Gastrocnemius medialis (tissue), 4 donors: ENCODE measurements at regions not wholly inside any gene's neighbourhood (a gene's known extent, or its start where the extent isn't known, plus 50 kb on each side); places are given as distances from the start of the nearest gene placed in this dataset.

Source experiments
- ATAC-seq, 2 donors: fragments of 150-250 bp; one replicate each; pipeline ENCODE4 v1.9.1; 2016
- DNase-seq, 2 donors: peaks; one replicate each; pipeline ENCODE4 v3.0.0-alpha.2; 2019
- H3K27ac ChIP-seq, 4 donors: fragments of 200-600 bp; sonication (generic); 1 replicate in 1 of 4; 2 replicates in 3 of 4; pipeline ENCODE4 v1.5.1; 2016 to 2018; ENCODE audit warnings: mild to moderate bottlenecking in 2 of 4, moderate library complexity in 1 of 4
- H3K27me3 ChIP-seq, 3 donors: fragments of 200-600 bp; sonication (generic) in 2 of 3; 1 replicate in 1 of 3; 2 replicates in 2 of 3; pipeline versions ENCODE4 v1.5.1 to v1.6.0; 2016 to 2019; ENCODE audit warnings: mild to moderate bottlenecking in 1 of 3, moderate library complexity in 1 of 3
- H3K36me3 ChIP-seq, 2 donors: fragments of 200-600 bp; sonication (generic) in 1 of 2; one replicate each; pipeline ENCODE4 v1.5.1; 2017 to 2018
- H3K4me1 ChIP-seq, 2 donors: fragments of 200-600 bp; sonication (generic) in 1 of 2; one replicate each; pipeline ENCODE4 v1.5.1; 2016 to 2017; ENCODE audit warnings: mild to moderate bottlenecking in 2 of 2
- H3K4me3 ChIP-seq, 4 donors: fragments of 200-600 bp; sonication (generic) in 3 of 4; 1 replicate in 1 of 4; 2 replicates in 3 of 4; pipeline ENCODE4 v1.5.1; 2016 to 2019; ENCODE audit warnings: mild to moderate bottlenecking in 2 of 4
- H3K9me3 ChIP-seq, 3 donors: fragments of 200-600 bp; sonication (generic) in 2 of 3; 1 replicate in 1 of 3; 2 replicates in 2 of 3; pipeline ENCODE4 v1.5.1; 2016 to 2019
- CTCF ChIP-seq, 5 experiments: fragments of 450-650 bp in 3 of 5; fragments of 200-600 bp in 2 of 5; sonication (generic) in 2 of 5; IDR thresholded peaks in 4 of 5; conservative IDR thresholded peaks in 1 of 5; 1 replicate in 4 of 5; 2 replicates in 1 of 5; pipeline ENCODE4 v1.5.1; 2016 to 2019; ENCODE audit warnings: antibody characterized with exemption in 5 of 5, mild to moderate bottlenecking in 3 of 5, moderate library complexity in 3 of 5
- POLR2A ChIP-seq, 2 donors: fragments of 450-650 bp; IDR thresholded peaks; one replicate each; pipeline ENCODE4 v1.6.1; 2017; ENCODE audit warnings: antibody characterized with exemption in 2 of 2, mild to moderate bottlenecking in 2 of 2, moderate library complexity in 2 of 2
- in situ Hi-C, 4 donors: fragments of 200-750 bp; cut with MboI; loops; one replicate each; pipeline versions ENCODE4 v1.15.0 to v1.8.0; 2017; ENCODE audit warnings: low sequenced_read_pairs in 4 of 4
- intact Hi-C: fragments of 100-400 bp; cut with DNase I; formaldehyde crosslinking; loops from one replicate; pipeline ENCODE4 v1.15.1; 2023; ENCODE audit warnings: low total_unique reads

- in situ Hi-C loops = no loop called here
Measured at GRCh38 chrX:63466690-63467089, 115.6 kb upstream of the SPIN4 start.

GRCh38 chrX:63458981-63459380, 107.8 kb upstream of the SPIN4 start:
- no peak for DNase-seq
- no peak for ATAC-seq
- Histone ChIP-seq H3K4me3 (no peak overlapping the region), H3K27ac (no peak overlapping the region), H3K4me1 (no peaks in the 10 kb centered on the region), H3K36me3 (no peaks in the 10 kb centered on the region), H3K9me3 (no peaks in the 10 kb centered on the region), H3K27me3 (no peaks in the 10 kb centered on the region)
- intact Hi-C loops (no loop called here), in situ Hi-C loops (no loop called here)
- TF ChIP-seq POLR2A (IDR thresholded peaks at IDR 0.05) (no peak), CTCF (IDR thresholded peaks at IDR 0.05 in 4 of 5, conservative IDR thresholded peaks at IDR 0.05 in 1 of 5) (no peak)

More at GRCh38 chrX:63466690-63467089, 115.6 kb upstream of the SPIN4 start:
- Histone ChIP-seq H3K9me3 (peaks cover 0 to 12% (median 0%) of the 10 kb centered on the region in 3 donors), H3K27me3 (no peaks in the 10 kb centered on the region), H3K36me3 (peaks cover 0 to 7% of the 10 kb centered on the region in 2 donors), H3K27ac (no peak overlapping the region), H3K4me3 (no peak overlapping the region), H3K4me1 (no peaks in the 10 kb centered on the region)
- DNase-seq (no peak), ATAC-seq (no peak)
- TF ChIP-seq POLR2A (IDR thresholded peaks at IDR 0.05) (no peak), CTCF (IDR thresholded peaks at IDR 0.05 in 4 of 5, conservative IDR thresholded peaks at IDR 0.05 in 1 of 5) (no peak)
- intact Hi-C loops = no loop called here

DNA sequence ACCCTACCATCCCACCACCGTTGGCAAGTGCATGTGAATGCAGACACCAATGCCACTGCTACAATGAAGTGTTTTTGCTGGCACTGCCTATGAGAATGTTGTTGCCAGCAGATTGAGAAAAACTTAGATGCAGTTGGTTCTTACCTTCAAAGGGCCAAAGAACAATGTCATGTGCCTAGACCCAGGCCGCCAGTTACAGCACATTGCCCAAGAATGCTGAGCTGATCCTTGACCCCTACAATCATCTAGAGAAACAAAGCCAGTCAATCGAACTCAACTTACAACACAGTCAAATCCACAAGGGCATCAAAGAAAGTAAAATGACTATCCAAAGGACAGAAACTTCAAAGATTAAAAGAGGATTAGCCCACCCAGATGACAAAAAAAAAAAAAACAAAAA, 102.4 kb upstream of the SPIN4 start:
- no peak for ATAC-seq
- DNase-seq = no peak
- Histone ChIP-seq H3K4me1 (no peaks in the 10 kb centered on the region), H3K27me3 (no peaks in the 10 kb centered on the region), H3K4me3 (no peak overlapping the region), H3K27ac (no peak overlapping the region), H3K36me3 (no peaks in the 10 kb centered on the region), H3K9me3 (no peaks in the 10 kb centered on the region)
- in situ Hi-C loops (no loop called here), intact Hi-C loops (no loop called here)
- TF ChIP-seq CTCF (IDR thresholded peaks at IDR 0.05 in 4 of 5, conservative IDR thresholded peaks at IDR 0.05 in 1 of 5) = no peak
- no peak for TF ChIP-seq POLR2A (IDR thresholded peaks at IDR 0.05)

DNA sequence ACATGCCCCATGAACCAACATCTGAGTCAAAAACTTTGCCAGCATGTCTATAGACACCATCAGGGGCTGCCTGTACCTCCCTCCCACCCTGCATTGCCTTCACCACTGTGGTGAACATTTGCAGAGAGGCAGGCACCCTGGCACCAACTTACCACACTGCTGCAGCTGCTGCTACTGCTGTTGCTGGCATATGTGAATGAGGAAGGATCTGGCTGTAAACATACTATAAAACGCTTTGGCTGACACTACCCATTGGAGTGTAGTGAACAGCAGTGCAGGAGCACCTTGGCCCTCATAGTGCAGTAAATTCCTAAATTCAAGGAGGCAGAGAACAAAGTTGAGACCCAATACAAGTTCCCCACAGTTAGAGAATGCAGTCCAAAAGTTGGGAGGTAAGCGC, 90.6 kb upstream of the SPIN4 start:
- intact Hi-C loops (no loop called here), in situ Hi-C loops (no loop called here)
- no peaks in the 10 kb centered on the region for H3K4me1 ChIP-seq
- H3K36me3 ChIP-seq = no peaks in the 10 kb centered on the region
- TF ChIP-seq CTCF (IDR thresholded peaks at IDR 0.05 in 4 of 5, conservative IDR thresholded peaks at IDR 0.05 in 1 of 5) = no peak
- no peak overlapping the region for H3K27ac ChIP-seq
- H3K4me3 ChIP-seq = no peak overlapping the region
- ATAC-seq (no peak), DNase-seq (no peak)
- H3K27me3 ChIP-seq = no peaks in the 10 kb centered on the region
- no peaks in the 10 kb centered on the region for H3K9me3 ChIP-seq

DNA sequence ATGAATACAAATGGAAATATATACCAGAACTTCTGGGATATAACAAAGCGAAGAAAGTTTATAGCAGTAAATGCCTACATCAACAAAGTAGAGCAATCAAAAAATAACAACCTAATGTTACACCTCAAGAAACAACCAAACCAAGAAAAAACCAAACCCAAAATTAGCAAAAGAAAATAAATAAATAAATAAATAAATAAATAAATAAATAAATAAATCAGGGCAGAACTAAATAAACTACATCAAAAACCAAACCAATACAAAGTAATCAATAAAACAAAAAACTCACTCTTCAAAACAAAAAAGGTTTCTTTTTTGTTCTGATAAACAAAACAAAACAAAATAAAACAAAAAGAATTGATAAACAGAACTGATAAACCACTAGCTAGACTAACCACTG, 88.4 kb upstream of the SPIN4 start:
- intact Hi-C loops (no loop called here), in situ Hi-C loops (no loop called here)
- DNase-seq = no peak
- no peak overlapping the region for H3K4me3 ChIP-seq
- no peaks in the 10 kb centered on the region for H3K9me3 ChIP-seq
- no peak overlapping the region for H3K27ac ChIP-seq
- H3K36me3 ChIP-seq = no peaks in the 10 kb centered on the region
- H3K27me3 ChIP-seq = no peaks in the 10 kb centered on the region
- no peaks in the 10 kb centered on the region for H3K4me1 ChIP-seq
- TF ChIP-seq CTCF (IDR thresholded peaks at IDR 0.05 in 4 of 5, conservative IDR thresholded peaks at IDR 0.05 in 1 of 5) (no peak), POLR2A (IDR thresholded peaks at IDR 0.05) (no peak)
- no peak for ATAC-seq
